ENCODE measurements at regions not wholly inside any gene's neighbourhood (a gene's known extent, or its start where the extent isn't known, plus 50 kb on each side); places are given as distances from the start of the nearest gene placed in this dataset.
A peak's percentile ranks its signal among the peaks of the same experiment; 100 is the strongest.

GRCh38 chr9:87800456-87800855, 74.5 kb downstream of the CTSL start:
- Mint-ChIP-seq H3K27ac (peak overlapping the region; percentile 36), H3K27me3 (ENCODE audit: low read depth, poor library complexity) (peaks cover 9% of the 10 kb centered on the region), H3K9me3 (no peaks in the 10 kb centered on the region), H3K4me1 (peaks cover 57% of the 10 kb centered on the region), H3K4me3 (no peak overlapping the region), H3K36me3 (ENCODE audit: low read depth) (no peaks in the 10 kb centered on the region)
- TF ChIP-seq, protein P1, sequence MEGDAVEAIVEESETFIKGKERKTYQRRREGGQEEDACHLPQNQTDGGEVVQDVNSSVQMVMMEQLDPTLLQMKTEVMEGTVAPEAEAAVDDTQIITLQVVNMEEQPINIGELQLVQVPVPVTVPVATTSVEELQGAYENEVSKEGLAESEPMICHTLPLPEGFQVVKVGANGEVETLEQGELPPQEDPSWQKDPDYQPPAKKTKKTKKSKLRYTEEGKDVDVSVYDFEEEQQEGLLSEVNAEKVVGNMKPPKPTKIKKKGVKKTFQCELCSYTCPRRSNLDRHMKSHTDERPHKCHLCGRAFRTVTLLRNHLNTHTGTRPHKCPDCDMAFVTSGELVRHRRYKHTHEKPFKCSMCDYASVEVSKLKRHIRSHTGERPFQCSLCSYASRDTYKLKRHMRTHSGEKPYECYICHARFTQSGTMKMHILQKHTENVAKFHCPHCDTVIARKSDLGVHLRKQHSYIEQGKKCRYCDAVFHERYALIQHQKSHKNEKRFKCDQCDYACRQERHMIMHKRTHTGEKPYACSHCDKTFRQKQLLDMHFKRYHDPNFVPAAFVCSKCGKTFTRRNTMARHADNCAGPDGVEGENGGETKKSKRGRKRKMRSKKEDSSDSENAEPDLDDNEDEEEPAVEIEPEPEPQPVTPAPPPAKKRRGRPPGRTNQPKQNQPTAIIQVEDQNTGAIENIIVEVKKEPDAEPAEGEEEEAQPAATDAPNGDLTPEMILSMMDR (IDR thresholded peaks at IDR 0.05) = no peak
- DNase-seq = peak; percentile 27

GRCh38 chr9:87801013-87801412, 75.1 kb downstream of the CTSL start:
- TF ChIP-seq, protein P1 (IDR thresholded peaks at IDR 0.05) = no peak
- no peaks in the 10 kb centered on the region for H3K9me3 Mint-ChIP-seq
- no peaks in the 10 kb centered on the region for H3K36me3 Mint-ChIP-seq (ENCODE audit: low read depth)
- no peak for DNase-seq
- no peak overlapping the region for H3K4me3 Mint-ChIP-seq
- H3K4me1 Mint-ChIP-seq = peaks cover 52% of the 10 kb centered on the region
- H3K27ac Mint-ChIP-seq = no peak overlapping the region
- H3K27me3 Mint-ChIP-seq (ENCODE audit: low read depth, poor library complexity) = peaks cover 9% of the 10 kb centered on the region

DNA sequence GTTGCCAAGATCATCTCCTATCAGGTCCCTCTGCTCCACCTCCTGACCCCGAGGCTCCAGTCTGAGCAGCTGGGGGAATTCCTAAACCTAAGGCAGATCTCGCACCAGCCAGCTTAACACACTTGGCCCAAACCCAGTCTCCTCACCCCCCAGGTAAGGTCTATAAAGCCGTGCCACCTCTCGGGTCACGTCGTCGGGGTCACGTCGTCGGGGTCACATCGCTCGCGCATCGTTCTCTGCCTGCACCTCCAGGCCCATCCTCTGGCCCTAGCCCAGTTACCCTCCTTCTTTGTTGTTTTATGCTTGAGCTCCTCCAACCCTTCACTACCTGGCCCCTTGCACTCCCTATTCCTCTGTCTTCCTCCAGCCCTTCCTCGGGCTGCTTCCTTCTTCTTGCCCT, 77.2 kb downstream of the CTSL start:
- no peak overlapping the region for H3K27ac Mint-ChIP-seq
- H3K36me3 Mint-ChIP-seq (ENCODE audit: low read depth) = peaks cover 12% of the 10 kb centered on the region
- TF ChIP-seq, protein P1 (IDR thresholded peaks at IDR 0.05) = no peak
- H3K4me3 Mint-ChIP-seq = no peak overlapping the region
- DNase-seq = no peak
- H3K9me3 Mint-ChIP-seq = peaks cover 10% of the 10 kb centered on the region
- H3K4me1 Mint-ChIP-seq = peaks cover 32% of the 10 kb centered on the region
- H3K27me3 Mint-ChIP-seq (ENCODE audit: low read depth, poor library complexity) = peaks cover 9% of the 10 kb centered on the region

- Mint-ChIP-seq H3K4me1 (peaks cover 27% of the 10 kb centered on the region), H3K9me3 (peaks cover 17% of the 10 kb centered on the region), H3K27ac (no peak overlapping the region), H3K36me3 (ENCODE audit: low read depth) (peaks cover 12% of the 10 kb centered on the region), H3K27me3 (ENCODE audit: low read depth, poor library complexity) (peaks cover 9% of the 10 kb centered on the region), H3K4me3 (no peak overlapping the region)
- TF ChIP-seq, protein P1 (IDR thresholded peaks at IDR 0.05) = no peak
- no peak for DNase-seq
These were observed 77.9 kb downstream of the CTSL start for GRCh38 chr9:87803623-87804345.

GRCh38 chr9:87805259-87805658, 77.4 kb upstream of the SPATA31E1 start:
- H3K27ac Mint-ChIP-seq = no peak overlapping the region
- TF ChIP-seq, protein P1 (IDR thresholded peaks at IDR 0.05) = no peak
- peaks cover 31% of the 10 kb centered on the region for H3K9me3 Mint-ChIP-seq
- peaks cover 14% of the 10 kb centered on the region for H3K4me1 Mint-ChIP-seq
- H3K36me3 Mint-ChIP-seq (ENCODE audit: low read depth) = peaks cover 12% of the 10 kb centered on the region
- no peak for DNase-seq
- no peak overlapping the region for H3K4me3 Mint-ChIP-seq
- H3K27me3 Mint-ChIP-seq (ENCODE audit: low read depth, poor library complexity) = peaks cover 13% of the 10 kb centered on the region

DNA sequence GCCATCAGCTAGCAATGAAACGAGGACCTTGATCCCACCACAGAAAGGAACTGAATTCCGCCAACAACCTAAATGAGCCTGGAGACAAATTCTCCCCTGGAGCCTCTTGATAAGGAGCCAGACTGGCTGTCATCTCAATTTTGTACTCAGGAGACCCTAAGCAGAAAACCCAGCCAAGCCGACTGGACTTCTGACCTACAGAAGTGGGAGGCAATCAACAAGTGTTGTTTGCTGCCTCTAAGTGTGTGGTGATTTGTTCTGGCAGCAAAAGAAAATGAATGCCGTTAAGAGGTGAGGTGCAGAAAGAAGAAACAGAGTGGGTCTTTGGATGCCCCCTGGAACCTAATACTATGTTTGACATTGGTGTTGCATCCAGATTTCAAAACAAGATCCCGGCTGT, 72.7 kb upstream of the SPATA31E1 start:
- Mint-ChIP-seq H3K27ac (no peak overlapping the region), H3K4me1 (peaks cover 25% of the 10 kb centered on the region), H3K4me3 (no peak overlapping the region), H3K9me3 (peaks cover 34% of the 10 kb centered on the region), H3K27me3 (ENCODE audit: low read depth, poor library complexity) (peaks cover 4% of the 10 kb centered on the region), H3K36me3 (ENCODE audit: low read depth) (peaks cover 12% of the 10 kb centered on the region)
- TF ChIP-seq, protein P1 (IDR thresholded peaks at IDR 0.05) = no peak
- DNase-seq = no peak

Measured in nephron progenitor cell (in vitro differentiated cells).